Hepatocyte (in vitro differentiated cells): ENCODE measurements at regions not wholly inside any gene's neighbourhood (a gene's known extent, or its start where the extent isn't known, plus 50 kb on each side); places are given as distances from the start of the nearest gene placed in this dataset.

Experiments used
- CTCF ChIP-seq: fragments of 200-600 bp; sonication (generic); IDR thresholded peaks from 2 replicates; pipeline ENCODE4 v1.5.1; 2016; ENCODE audit warnings: antibody characterized with exemption, mild to moderate bottlenecking; ENCODE audit not compliant: poor library complexity
- EZH2 ChIP-seq: fragments of 200-600 bp; sonication (generic); IDR thresholded peaks from 2 replicates; pipeline ENCODE4 v1.6.1; 2016; ENCODE audit warnings: antibody characterized with exemption, mild to moderate bottlenecking, borderline replicate concordance

- TF ChIP-seq EZH2 = no peak
- no peak for TF ChIP-seq CTCF
These were observed 65.2 kb downstream of the PRL start for GRCh38 chr6:22231616-22232015.
